GM18508 (cell line): ENCODE measurements at regions not wholly inside any gene's neighbourhood (a gene's known extent, or its start where the extent isn't known, plus 50 kb on each side); places are given as distances from the start of the nearest gene placed in this dataset.
"Not testable (repeated sequence)": the region's sequence is repeated elsewhere in the genome, so short reads cannot be mapped to it uniquely, and the experiment has no call there.

Source experiments
- ATAC-seq: cut with Tn5 transposase; IDR thresholded peaks from one replicate; pipeline ENCODE4 v1.9.1; 2021; ENCODE audit warnings: moderate number of reproducible peaks; ENCODE audit not compliant: insufficient read depth, unreplicated experiment

GRCh38 chr2:176931588-176932563 is 280.7 kb upstream of the HNRNPA3 start:
- ATAC-seq: peak; percentile 99

- no peak for ATAC-seq
Observed at GRCh38 chr2:176934131-176934530, 278.5 kb upstream of the HNRNPA3 start.

GRCh38 chr2:176934869-176935415 is 277.7 kb upstream of the HNRNPA3 start:
- ATAC-seq: no peak

GRCh38 chr2:176935543-176936102 is 277.0 kb upstream of the HNRNPA3 start:
- no peak for ATAC-seq

GRCh38 chr2:176936410-176936809 is 276.2 kb upstream of the HNRNPA3 start:
- no peak for ATAC-seq

GRCh38 chr2:176944998-176945397 is 267.6 kb upstream of the HNRNPA3 start:
- no peak for ATAC-seq

- ATAC-seq: no peak
Observed at GRCh38 chr2:176947754-176948153, 264.8 kb upstream of the HNRNPA3 start.

- not testable (repeated sequence) for ATAC-seq
Observed at GRCh38 chr2:176951218-176951617, 261.4 kb upstream of the HNRNPA3 start.

GRCh38 chr2:176956791-176957190 is 255.8 kb upstream of the HNRNPA3 start:
- ATAC-seq: no peak

GRCh38 chr2:176959614-176960013 is 253.0 kb upstream of the HNRNPA3 start:
- ATAC-seq: no peak

- ATAC-seq: no peak
Observed at GRCh38 chr2:176960061-176960460, 252.5 kb upstream of the HNRNPA3 start.

- ATAC-seq: no peak
Observed at GRCh38 chr2:176960736-176961520, 251.7 kb upstream of the HNRNPA3 start.

- ATAC-seq: no peak
Observed at GRCh38 chr2:176961775-176962619, 250.6 kb upstream of the HNRNPA3 start.

- ATAC-seq: no peak
Observed at GRCh38 chr2:176963568-176964287, 248.9 kb upstream of the HNRNPA3 start.

- ATAC-seq: no peak
Observed at GRCh38 chr2:176967911-176968450, 244.6 kb upstream of the HNRNPA3 start.

- no peak for ATAC-seq
Observed at GRCh38 chr2:176969642-176970359, 242.8 kb upstream of the HNRNPA3 start.

- no peak for ATAC-seq
Observed at GRCh38 chr2:176976736-176977685, 235.6 kb upstream of the HNRNPA3 start.
